ENCODE measurements at regions not wholly inside any gene's neighbourhood (a gene's known extent, or its start where the extent isn't known, plus 50 kb on each side); places are given as distances from the start of the nearest gene placed in this dataset.

- peaks cover 10% of the 10 kb centered on the region for H3K9me3 ChIP-seq (ENCODE audit: control insufficient read depth, insufficient read depth, low read length)
- no peaks in the 10 kb centered on the region for H3K36me3 ChIP-seq (ENCODE audit: insufficient read depth, low read length)
- no peaks in the 10 kb centered on the region for H3K4me1 ChIP-seq (ENCODE audit: insufficient read depth, low read length)
- H3K9ac ChIP-seq (ENCODE audit: low read depth, low read length) = no peak overlapping the region
Measured at GRCh38 chrX:94041881-94042280, 367.9 kb downstream of the FAM133A start.

DNA sequence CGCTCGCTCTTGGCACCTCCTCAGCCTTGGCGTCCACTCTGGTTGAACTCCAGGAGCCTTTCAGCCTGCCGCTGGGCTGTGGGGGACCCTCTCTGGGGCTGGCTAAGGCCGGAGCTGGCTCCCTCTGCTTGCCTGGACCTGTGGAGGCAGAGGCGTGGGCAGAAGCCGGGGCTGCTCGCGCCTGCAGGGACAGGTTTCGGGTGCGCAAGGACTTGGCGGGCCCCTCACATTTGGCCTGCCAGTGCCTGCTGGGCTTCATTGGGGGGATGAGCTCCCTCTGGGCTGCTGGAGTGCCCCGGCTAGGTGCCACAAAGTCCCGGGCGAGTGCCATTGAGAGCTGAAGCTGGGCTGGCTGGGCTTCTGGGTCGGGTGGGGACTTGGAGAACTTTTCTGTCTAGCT, 371.7 kb downstream of the FAM133A start:
- Histone ChIP-seq H3K4me1 (ENCODE audit: insufficient read depth, low read length) (peaks cover 18% of the 10 kb centered on the region), H3K9ac (ENCODE audit: low read depth, low read length) (no peak overlapping the region), H3K36me3 (ENCODE audit: insufficient read depth, low read length) (no peaks in the 10 kb centered on the region), H3K9me3 (ENCODE audit: control insufficient read depth, insufficient read depth, low read length) (peaks cover 10% of the 10 kb centered on the region)

DNA sequence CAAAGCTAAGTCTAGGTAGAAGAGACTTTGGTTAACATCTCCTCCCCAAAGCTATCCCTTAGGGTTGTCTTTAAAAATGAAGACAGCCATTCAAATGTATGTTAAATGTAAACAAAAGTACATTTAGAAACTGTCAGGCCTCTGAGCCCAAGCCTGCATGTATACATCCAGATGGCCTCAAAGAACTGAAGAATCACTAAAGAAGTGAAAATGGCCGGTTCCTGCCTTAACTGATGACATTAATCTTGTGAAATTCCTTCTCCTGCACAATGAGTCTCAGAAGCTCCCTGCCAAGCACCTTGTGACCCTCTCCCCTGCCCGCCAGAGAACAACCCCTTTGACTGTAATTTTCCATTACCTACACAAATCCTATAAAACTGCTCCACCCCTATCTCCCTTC, 377.9 kb downstream of the FAM133A start:
- no peaks in the 10 kb centered on the region for H3K36me3 ChIP-seq (ENCODE audit: insufficient read depth, low read length)
- no peak overlapping the region for H3K9ac ChIP-seq (ENCODE audit: low read depth, low read length)
- peaks cover 35% of the 10 kb centered on the region for H3K4me1 ChIP-seq (ENCODE audit: insufficient read depth, low read length)
- H3K9me3 ChIP-seq (ENCODE audit: control insufficient read depth, insufficient read depth, low read length) = 0 out of 2 replicates have a peak, but pooled peaks cover 4% of the 10 kb centered on the region

- H3K9me3 ChIP-seq (ENCODE audit: control insufficient read depth, insufficient read depth, low read length) = 0 out of 2 replicates have a peak, but pooled peaks cover 4% of the 10 kb centered on the region
- H3K36me3 ChIP-seq (ENCODE audit: insufficient read depth, low read length) = no peaks in the 10 kb centered on the region
- H3K9ac ChIP-seq (ENCODE audit: low read depth, low read length) = no peak overlapping the region
- peaks cover 50% of the 10 kb centered on the region for H3K4me1 ChIP-seq (ENCODE audit: insufficient read depth, low read length)
Measured at GRCh38 chrX:94053575-94053974, 379.6 kb downstream of the FAM133A start.

DNA sequence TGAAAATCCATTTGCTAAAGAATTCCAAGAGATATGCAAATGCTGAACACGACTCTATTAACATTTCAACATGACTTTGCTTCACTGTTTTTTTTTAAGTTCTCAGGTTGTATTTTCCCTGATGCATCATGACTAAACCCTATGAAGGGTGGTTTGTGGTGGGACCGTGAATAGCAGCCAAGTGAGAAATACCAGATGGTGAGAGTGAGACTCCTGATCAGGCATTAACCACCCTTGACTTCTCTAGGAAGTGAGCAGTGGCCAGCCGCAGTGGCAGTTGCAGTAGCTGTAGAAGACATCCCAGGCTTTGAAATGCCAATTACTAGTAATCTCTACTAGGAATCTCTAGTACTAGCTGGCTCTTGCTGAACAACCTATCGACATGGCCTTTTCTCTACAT, 383.4 kb downstream of the FAM133A start:
- Histone ChIP-seq H3K36me3 (ENCODE audit: insufficient read depth, low read length) (no peaks in the 10 kb centered on the region), H3K4me1 (ENCODE audit: insufficient read depth, low read length) (peaks cover 27% of the 10 kb centered on the region), H3K9me3 (ENCODE audit: control insufficient read depth, insufficient read depth, low read length) (0 out of 2 replicates have a peak, but pooled peaks cover 4% of the 10 kb centered on the region), H3K9ac (ENCODE audit: low read depth, low read length) (no peak overlapping the region)

- H3K9ac ChIP-seq (ENCODE audit: low read depth, low read length) = no peak overlapping the region
- 0 out of 2 replicates have a peak, but pooled peaks cover 4% of the 10 kb centered on the region for H3K9me3 ChIP-seq (ENCODE audit: control insufficient read depth, insufficient read depth, low read length)
- H3K36me3 ChIP-seq (ENCODE audit: insufficient read depth, low read length) = no peaks in the 10 kb centered on the region
- peaks cover 18% of the 10 kb centered on the region for H3K4me1 ChIP-seq (ENCODE audit: insufficient read depth, low read length)
Measured at GRCh38 chrX:94058728-94059382, 384.8 kb downstream of the FAM133A start.

GRCh38 chrX:94065091-94065490, 391.1 kb downstream of the FAM133A start:
- H3K4me1 ChIP-seq (ENCODE audit: insufficient read depth, low read length) = no peaks in the 10 kb centered on the region; the same call in 1 of the 2 replicates
- H3K36me3 ChIP-seq (ENCODE audit: insufficient read depth, low read length) = no peaks in the 10 kb centered on the region
- H3K9me3 ChIP-seq (ENCODE audit: control insufficient read depth, insufficient read depth, low read length) = no peaks in the 10 kb centered on the region; the same call in 1 of the 2 replicates
- no peak overlapping the region for H3K9ac ChIP-seq (ENCODE audit: low read depth, low read length)

GRCh38 chrX:94089149-94089548, 415.1 kb downstream of the FAM133A start:
- no peaks in the 10 kb centered on the region for H3K9me3 ChIP-seq (ENCODE audit: control insufficient read depth, insufficient read depth, low read length)
- no peaks in the 10 kb centered on the region for H3K36me3 ChIP-seq (ENCODE audit: insufficient read depth, low read length)
- no peak overlapping the region for H3K9ac ChIP-seq (ENCODE audit: low read depth, low read length)
- H3K4me1 ChIP-seq (ENCODE audit: insufficient read depth, low read length) = no peaks in the 10 kb centered on the region

GRCh38 chrX:94097868-94098267, 423.9 kb downstream of the FAM133A start:
- H3K4me1 ChIP-seq (ENCODE audit: insufficient read depth, low read length) = no peaks in the 10 kb centered on the region; the same call in 1 of the 2 replicates
- H3K9me3 ChIP-seq (ENCODE audit: control insufficient read depth, insufficient read depth, low read length) = no peaks in the 10 kb centered on the region
- no peaks in the 10 kb centered on the region for H3K36me3 ChIP-seq (ENCODE audit: insufficient read depth, low read length)
- H3K9ac ChIP-seq (ENCODE audit: low read depth, low read length) = no peak overlapping the region

GRCh38 chrX:94107981-94108380, 434.0 kb downstream of the FAM133A start:
- Histone ChIP-seq H3K9me3 (ENCODE audit: control insufficient read depth, insufficient read depth, low read length) (no peaks in the 10 kb centered on the region), H3K36me3 (ENCODE audit: insufficient read depth, low read length) (no peaks in the 10 kb centered on the region), H3K9ac (ENCODE audit: low read depth, low read length) (no peak overlapping the region), H3K4me1 (ENCODE audit: insufficient read depth, low read length) (no peaks in the 10 kb centered on the region)

DNA sequence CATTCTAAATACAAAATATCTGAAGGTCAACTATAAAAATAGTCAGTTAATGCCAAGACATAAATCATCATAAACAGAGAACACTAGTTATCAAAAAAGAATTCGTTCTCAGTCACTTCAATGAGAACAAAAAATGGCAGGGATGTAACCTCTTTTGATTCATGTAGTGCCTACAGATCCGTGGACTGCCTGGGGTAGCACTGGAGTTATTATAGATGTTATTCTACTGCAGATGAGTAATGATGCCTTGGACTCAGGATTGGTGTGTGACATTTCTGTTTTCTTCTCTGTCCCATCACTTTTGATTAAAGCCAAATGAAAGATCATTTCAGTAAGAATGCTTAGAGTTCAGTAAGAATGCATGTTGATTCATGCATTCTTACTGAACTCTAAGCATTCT, 440.4 kb downstream of the FAM133A start:
- Histone ChIP-seq H3K9me3 (ENCODE audit: control insufficient read depth, insufficient read depth, low read length) (no peaks in the 10 kb centered on the region), H3K4me1 (ENCODE audit: insufficient read depth, low read length) (no peaks in the 10 kb centered on the region), H3K36me3 (ENCODE audit: insufficient read depth, low read length) (no peaks in the 10 kb centered on the region), H3K9ac (ENCODE audit: low read depth, low read length) (no peak overlapping the region)

- H3K36me3 ChIP-seq (ENCODE audit: insufficient read depth, low read length) = no peaks in the 10 kb centered on the region
- H3K9me3 ChIP-seq (ENCODE audit: control insufficient read depth, insufficient read depth, low read length) = no peaks in the 10 kb centered on the region
- no peak overlapping the region for H3K9ac ChIP-seq (ENCODE audit: low read depth, low read length)
Measured at GRCh38 chrX:94121799-94122198, 447.8 kb downstream of the FAM133A start.

GRCh38 chrX:94123062-94123461, 449.1 kb downstream of the FAM133A start:
- H3K9me3 ChIP-seq (ENCODE audit: control insufficient read depth, insufficient read depth, low read length) = no peaks in the 10 kb centered on the region
- H3K9ac ChIP-seq (ENCODE audit: low read depth, low read length) = no peak overlapping the region
- no peaks in the 10 kb centered on the region for H3K4me1 ChIP-seq (ENCODE audit: insufficient read depth, low read length)
- no peaks in the 10 kb centered on the region for H3K36me3 ChIP-seq (ENCODE audit: insufficient read depth, low read length)

More at GRCh38 chrX:94121799-94122198, 447.8 kb downstream of the FAM133A start:
- H3K4me1 ChIP-seq (ENCODE audit: insufficient read depth, low read length) = no peaks in the 10 kb centered on the region

DNA sequence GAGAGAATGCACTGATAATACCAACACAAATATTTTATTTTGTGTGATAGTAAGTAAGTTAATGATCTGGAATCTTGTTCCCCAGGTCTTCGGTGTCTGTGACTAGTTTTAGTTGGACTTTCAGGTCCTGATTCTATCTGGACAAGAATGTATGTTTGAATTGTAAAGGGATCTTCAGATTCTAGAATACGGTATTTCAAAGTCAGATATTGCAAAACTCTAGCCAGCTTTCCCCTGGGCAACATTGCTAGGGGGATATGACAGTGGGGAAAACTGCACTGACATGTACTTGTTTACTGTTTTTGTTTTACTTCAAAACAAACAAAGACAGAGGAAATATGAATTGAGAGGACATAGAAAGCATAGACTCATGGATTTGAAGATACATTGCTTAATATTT, 489.0 kb downstream of the FAM133A start:
- Histone ChIP-seq H3K9ac (ENCODE audit: low read depth, low read length) (no peak overlapping the region), H3K9me3 (ENCODE audit: control insufficient read depth, insufficient read depth, low read length) (no peaks in the 10 kb centered on the region), H3K4me1 (ENCODE audit: insufficient read depth, low read length) (no peaks in the 10 kb centered on the region), H3K36me3 (ENCODE audit: insufficient read depth, low read length) (no peaks in the 10 kb centered on the region)

- Histone ChIP-seq H3K36me3 (ENCODE audit: insufficient read depth, low read length) (no peaks in the 10 kb centered on the region), H3K9me3 (ENCODE audit: control insufficient read depth, insufficient read depth, low read length) (peaks cover 11% of the 10 kb centered on the region), H3K4me1 (ENCODE audit: insufficient read depth, low read length) (peaks cover 6% of the 10 kb centered on the region), H3K9ac (ENCODE audit: low read depth, low read length) (no peak overlapping the region)
Measured at GRCh38 chrX:94178145-94178788, 504.3 kb downstream of the FAM133A start.

Measured in ES-I3 (cell line).